Cardiac septum (tissue), 1 donor: ENCODE measurements at regions not wholly inside any gene's neighbourhood (a gene's known extent, or its start where the extent isn't known, plus 50 kb on each side); places are given as distances from the start of the nearest gene placed in this dataset.

Source experiments
- DNase-seq: peaks from one replicate; pipeline ENCODE4 v3.0.0-alpha.2; 2020; ENCODE audit warnings: low spot score
- intact Hi-C: fragments of 100-400 bp; cut with DNase I; formaldehyde crosslinking; loops from one replicate; pipeline ENCODE4 v1.14.0; 2022
- donor health status: DM: no; HTN: no; CAD: no.

- intact Hi-C loops, result no loop called here
These were observed 473.0 kb upstream of the LRRTM4 start for GRCh38 chr2:77995161-77995560.

DNA sequence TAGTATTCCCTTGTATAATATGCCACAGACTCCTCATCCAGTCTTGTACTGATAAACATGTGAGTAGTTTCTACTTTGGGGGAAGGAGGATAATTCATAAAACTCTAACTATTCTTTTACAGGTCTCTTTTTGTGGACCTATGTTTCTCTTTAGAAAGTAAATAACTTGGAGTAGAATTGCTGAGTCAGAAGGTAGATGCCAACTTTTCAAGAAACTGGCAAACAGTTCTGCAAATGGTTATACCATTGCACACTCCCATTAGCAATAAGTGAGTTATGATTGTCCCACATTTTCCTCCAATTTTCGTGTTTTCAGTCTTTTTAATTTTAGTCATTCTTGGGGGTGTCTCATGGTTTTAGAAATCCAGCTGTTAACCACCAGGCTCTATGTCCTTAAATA is 477.2 kb upstream of the LRRTM4 start:
- intact Hi-C loops, result no loop called here

More at GRCh38 chr2:77995161-77995560, 473.0 kb upstream of the LRRTM4 start:
- no peak for DNase-seq

DNA sequence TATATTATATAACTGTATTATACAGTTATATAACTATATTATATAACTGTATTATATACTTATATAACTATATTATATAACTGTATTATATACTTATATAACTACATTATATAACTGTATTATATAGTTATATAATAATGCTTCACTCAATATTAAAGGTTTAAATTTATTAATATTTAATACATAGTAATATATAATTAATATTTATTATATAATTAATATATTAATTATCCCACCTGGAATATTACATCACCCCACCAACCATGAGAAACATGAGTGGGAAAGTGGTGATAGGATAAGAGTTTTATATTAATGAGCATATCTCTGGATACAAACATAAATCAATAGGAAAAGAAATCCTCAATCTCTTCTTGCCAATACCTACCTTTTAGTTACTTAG is 487.1 kb upstream of the LRRTM4 start:
- no peak for DNase-seq
- intact Hi-C loops, result no loop called here

More for the DNA sequence above, 477.2 kb upstream of the LRRTM4 start:
- DNase-seq, result no peak

DNA sequence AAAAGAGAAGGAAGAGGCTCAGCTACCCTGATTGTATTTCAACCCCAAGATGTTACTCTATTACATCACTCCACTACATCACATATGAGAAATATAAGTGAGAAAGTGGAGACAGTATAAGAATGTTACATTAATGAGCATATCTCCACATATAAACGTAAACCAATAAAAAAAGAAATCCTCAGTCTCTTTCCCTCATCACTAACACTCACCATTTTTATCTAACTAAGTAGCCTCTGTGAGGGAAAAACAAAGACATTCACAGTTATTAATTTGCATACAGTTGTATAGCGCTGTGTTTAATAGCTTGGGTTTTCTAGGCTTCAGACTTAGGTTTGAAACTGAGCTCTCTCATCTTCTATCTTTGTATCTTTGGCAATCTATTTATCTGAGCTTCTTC is 489.1 kb upstream of the LRRTM4 start:
- intact Hi-C loops, result no loop called here

DNA sequence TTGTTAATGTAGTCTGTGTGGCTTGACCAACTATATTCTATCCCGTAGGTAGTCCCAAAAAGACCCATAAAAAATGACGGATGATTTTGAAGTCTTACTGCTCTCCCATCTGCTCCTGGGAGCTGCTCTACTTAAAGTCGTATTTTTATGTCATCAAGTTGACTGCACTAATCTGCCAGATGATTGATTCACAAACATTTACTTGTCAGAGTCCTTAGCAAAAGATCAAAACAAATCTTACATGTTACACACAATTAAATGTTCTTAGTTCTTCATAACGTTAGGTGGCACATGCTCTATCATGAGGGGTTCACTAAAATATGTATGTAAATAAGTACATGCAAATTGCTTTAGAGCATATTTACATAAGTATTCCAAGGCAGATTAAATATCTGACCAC is 498.3 kb upstream of the LRRTM4 start:
- intact Hi-C loops, result no loop called here

More for the DNA sequence above, 489.1 kb upstream of the LRRTM4 start:
- no peak for DNase-seq

DNA sequence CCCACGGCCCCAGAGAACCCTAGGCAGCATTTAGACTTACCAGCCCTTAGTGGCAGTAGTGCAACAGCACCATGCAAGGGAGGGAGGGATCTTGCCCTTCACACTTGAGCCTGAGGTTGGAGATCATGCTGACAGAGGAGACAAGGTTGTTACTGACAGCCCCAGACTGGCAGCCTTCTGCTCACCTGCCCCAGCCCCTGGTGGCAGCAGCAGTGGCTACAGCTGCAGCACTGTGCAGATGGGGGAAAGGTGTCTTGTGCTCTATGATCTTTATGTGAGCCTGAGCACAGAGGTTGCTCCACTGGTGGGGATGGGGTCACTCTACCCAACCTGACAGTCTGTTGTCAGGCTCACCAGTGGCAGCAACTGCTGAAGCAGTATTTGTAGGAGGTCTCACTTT is 501.2 kb upstream of the LRRTM4 start:
- DNase-seq, result no peak
- intact Hi-C loops, result no loop called here

More for the DNA sequence above, 498.3 kb upstream of the LRRTM4 start:
- DNase-seq, result no peak

DNA sequence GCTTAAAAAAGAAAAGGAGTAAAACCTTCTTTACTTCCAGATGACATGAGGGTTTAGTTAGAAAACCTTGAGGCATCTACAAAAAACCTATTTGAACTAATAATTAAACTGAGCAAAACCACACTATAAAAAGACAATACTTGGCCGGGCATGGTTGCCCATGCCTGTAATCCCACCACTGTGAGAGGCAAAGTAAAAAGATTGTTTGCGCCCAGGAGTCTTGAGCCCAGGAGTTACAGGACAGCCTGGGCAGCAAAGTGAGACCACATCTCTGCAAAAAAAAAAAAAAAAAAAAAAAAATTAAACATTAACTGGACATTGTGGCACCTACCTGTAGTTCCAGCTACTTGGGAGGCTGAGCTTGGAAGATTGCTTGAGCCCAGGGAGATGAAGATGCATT is 502.8 kb upstream of the LRRTM4 start:
- DNase-seq, result no peak

GRCh38 chr2:78029392-78029995 is 507.3 kb upstream of the LRRTM4 start:
- intact Hi-C loops, result no loop called here
- DNase-seq, result no peak

More for the DNA sequence above, 502.8 kb upstream of the LRRTM4 start:
- intact Hi-C loops, result no loop called here

GRCh38 chr2:78034706-78035105 is 512.5 kb upstream of the LRRTM4 start:
- DNase-seq, result no peak

GRCh38 chr2:78035804-78036203 is 513.6 kb upstream of the LRRTM4 start:
- intact Hi-C loops, result no loop called here

More at GRCh38 chr2:78034706-78035105, 512.5 kb upstream of the LRRTM4 start:
- intact Hi-C loops, result no loop called here

DNA sequence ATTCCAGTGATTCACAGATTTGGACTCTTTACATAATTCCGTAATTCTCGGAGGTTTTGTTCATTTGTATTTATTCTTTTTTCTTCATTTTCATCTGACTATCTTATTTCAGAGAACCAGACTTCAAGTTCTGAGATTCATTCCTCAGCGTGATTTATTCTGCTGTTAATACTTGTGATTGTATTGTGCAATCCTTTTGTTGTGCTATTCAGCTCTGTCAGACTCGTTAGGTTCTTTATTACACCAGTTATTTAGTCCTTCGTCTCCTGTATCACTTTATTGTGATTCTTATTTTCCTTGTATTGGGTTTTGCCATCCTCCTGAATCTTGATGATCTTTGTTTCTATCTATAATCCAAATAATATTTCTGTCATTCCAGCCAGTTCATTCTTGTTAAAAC is 529.3 kb upstream of the LRRTM4 start:
- intact Hi-C loops, result no loop called here

More at GRCh38 chr2:78035804-78036203, 513.6 kb upstream of the LRRTM4 start:
- DNase-seq, result no peak

DNA sequence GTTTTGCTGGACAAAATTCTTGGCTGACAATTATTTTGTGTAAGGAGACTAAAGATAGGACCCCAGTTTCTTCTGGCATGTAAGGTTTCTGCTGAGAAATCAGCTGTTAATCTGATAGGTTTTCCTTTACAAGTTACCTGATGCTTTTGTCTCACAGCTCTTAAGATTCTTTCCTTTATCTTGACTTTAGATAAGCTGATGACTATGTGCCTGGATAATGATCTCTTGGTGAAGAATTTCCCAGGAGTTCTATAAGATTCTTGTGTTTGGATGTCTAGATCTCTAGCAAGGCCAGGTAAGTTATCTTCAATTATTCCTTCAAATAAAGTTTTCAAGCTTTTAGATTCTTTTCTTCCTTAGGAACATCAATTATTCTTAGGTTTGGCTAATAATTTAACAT is 534.8 kb upstream of the LRRTM4 start:
- no peak for DNase-seq

More for the DNA sequence above, 529.3 kb upstream of the LRRTM4 start:
- no peak for DNase-seq

GRCh38 chr2:78061301-78061700 is 539.1 kb upstream of the LRRTM4 start:
- no peak for DNase-seq
- intact Hi-C loops, result no loop called here

More for the DNA sequence above, 534.8 kb upstream of the LRRTM4 start:
- intact Hi-C loops, result no loop called here

DNA sequence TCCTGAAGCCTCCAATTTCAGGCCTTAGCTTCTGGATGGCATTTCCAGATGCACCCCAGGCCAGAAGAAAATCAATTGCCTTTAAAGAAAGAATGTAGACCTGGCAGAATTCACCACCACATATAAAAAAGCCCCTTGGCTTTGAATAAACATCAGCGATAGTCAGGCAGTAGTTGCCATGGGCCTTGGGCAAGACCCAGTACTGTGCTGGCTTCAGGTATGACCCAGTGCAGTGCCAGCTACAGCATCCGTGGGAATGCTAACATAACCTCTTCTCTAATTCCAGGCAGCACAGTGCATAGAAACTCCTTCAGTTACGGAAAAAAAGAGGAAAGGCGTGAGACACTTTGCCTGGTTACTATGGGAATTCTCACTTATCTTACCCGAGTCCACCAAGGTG is 539.6 kb upstream of the LRRTM4 start:
- intact Hi-C loops, result no loop called here
- DNase-seq, result no peak

- DNase-seq, result no peak
- intact Hi-C loops, result no loop called here
These were observed 541.3 kb upstream of the LRRTM4 start for GRCh38 chr2:78063246-78064020.

DNA sequence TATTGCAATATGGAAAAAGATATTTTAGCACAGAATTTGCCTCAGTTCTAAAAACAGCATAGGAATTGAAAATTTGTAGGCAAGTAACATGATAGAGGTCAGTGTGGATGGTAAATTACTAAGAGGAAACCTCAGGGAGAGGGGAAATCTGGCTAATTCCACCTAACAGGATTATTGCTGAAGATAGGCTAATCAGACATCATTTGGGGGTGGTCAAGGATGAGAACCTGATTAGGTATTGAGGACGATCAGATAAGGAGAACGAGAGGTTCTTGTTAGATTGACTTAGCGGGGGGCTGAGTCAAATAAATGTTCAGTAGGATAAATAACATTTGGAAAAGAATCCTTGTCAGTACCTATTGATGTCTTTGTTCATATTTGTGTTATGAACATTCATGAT is 543.2 kb upstream of the LRRTM4 start:
- DNase-seq, result no peak
- intact Hi-C loops, result no loop called here

DNA sequence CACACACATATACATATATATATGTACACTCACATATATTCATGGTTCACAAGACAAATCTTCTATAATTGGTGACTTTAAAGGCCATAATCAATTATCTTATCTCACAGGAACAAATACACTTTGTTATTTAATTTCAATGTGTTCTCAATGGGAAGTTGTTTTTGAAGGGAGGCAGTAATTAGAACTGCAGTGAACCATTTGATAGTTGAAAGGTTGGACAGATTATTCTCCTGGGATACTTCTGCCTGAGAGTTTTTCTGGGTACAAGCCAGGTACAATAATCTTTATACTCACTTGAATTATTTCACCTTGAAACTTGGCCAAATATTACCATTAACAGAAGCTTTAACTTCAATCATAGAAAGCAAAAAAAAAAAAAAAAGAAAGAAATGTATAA is 546.6 kb upstream of the LRRTM4 start:
- DNase-seq, result no peak
- intact Hi-C loops, result no loop called here

GRCh38 chr2:78070693-78071092 is 548.5 kb upstream of the LRRTM4 start:
- intact Hi-C loops, result no loop called here

GRCh38 chr2:78077633-78078032 is 555.5 kb upstream of the LRRTM4 start:
- no peak for DNase-seq
- intact Hi-C loops, result no loop called here

More at GRCh38 chr2:78070693-78071092, 548.5 kb upstream of the LRRTM4 start:
- DNase-seq, result no peak

DNA sequence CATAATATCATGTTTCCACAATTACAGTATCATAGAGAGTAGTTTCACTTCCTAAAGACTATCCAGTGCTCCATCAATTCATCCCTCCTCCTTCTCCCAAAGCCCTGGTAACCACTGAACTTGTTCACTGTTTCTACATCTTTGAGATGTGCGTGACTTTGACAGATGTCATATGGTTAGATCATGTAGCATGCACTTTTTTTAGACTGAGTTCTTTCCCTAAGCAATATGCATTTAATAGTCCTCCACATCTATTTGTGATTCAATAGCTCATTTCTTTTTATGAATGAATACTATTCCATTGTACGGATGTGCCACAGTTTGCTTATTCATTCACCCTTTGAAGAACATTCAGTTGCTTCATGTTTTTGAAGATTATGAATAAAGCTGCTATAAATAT is 560.4 kb upstream of the LRRTM4 start:
- intact Hi-C loops, result no loop called here
- no peak for DNase-seq

GRCh38 chr2:78093436-78093835 is 571.3 kb upstream of the LRRTM4 start:
- DNase-seq, result no peak
- intact Hi-C loops, result no loop called here
